Adrenal gland (tissue), 9 donors: ENCODE measurements at regions not wholly inside any gene's neighbourhood (a gene's known extent, or its start where the extent isn't known, plus 50 kb on each side); places are given as distances from the start of the nearest gene placed in this dataset.
"Not testable (repeated sequence)": the region's sequence is repeated elsewhere in the genome, so short reads cannot be mapped to it uniquely, and the experiment has no call there.

Experiments used
- DNase-seq, 7 donors: peaks; one replicate each; pipeline ENCODE4 v3.0.0-alpha.2; 2019 to 2020
- H3K27ac ChIP-seq, 5 donors: fragments of 200-600 bp; sonication (generic) in 4 of 5; 1 replicate in 3 of 5; 2 replicates in 2 of 5; pipeline versions ENCODE4 v1.5.1 to v1.8.0; 2016 to 2020; ENCODE audit warnings: mild to moderate bottlenecking in 1 of 5
- H3K27me3 ChIP-seq: fragments of 200-600 bp; 2 replicates; pipeline ENCODE4 v1.8.0; 2021
- H3K36me3 ChIP-seq, 2 donors: fragments of 200-600 bp; replicated peaks in 1 of 2; 1 replicate in 1 of 2; 2 replicates in 1 of 2; pipeline versions ENCODE4 v1.5.1 to v1.8.0; 2018 to 2022
- H3K4me1 ChIP-seq, 2 donors: fragments of 200-600 bp; replicated peaks in 1 of 2; 1 replicate in 1 of 2; 2 replicates in 1 of 2; pipeline versions ENCODE4 v1.5.1 to v1.8.0; 2018 to 2021
- H3K4me3 ChIP-seq, 4 donors: fragments of 200-600 bp; sonication (generic) in 3 of 4; one replicate each; pipeline ENCODE4 v1.5.1; 2016 to 2018
- H3K9me3 ChIP-seq, 3 donors: fragments of 200-600 bp; sonication (generic) in 1 of 3; replicated peaks in 1 of 3; 1 replicate in 2 of 3; 2 replicates in 1 of 3; pipeline versions ENCODE4 v1.5.1 to v1.8.0; 2016 to 2021
- CTCF ChIP-seq, 6 experiments: fragments of 450-650 bp in 4 of 6; fragments of 200-600 bp in 2 of 6; sonication (generic) in 1 of 6; IDR thresholded peaks; 1 replicate in 5 of 6; 2 replicates in 1 of 6; pipeline versions ENCODE4 v1.5.1 to v1.8.0; 2016 to 2021; ENCODE audit warnings: antibody characterized with exemption in 6 of 6, mild to moderate bottlenecking in 2 of 6, moderate library complexity in 1 of 6
- POLR2A ChIP-seq, 2 donors: fragments of 450-650 bp; IDR thresholded peaks; one replicate each; pipeline ENCODE4 v1.6.1; 2017; ENCODE audit warnings: antibody characterized with exemption in 2 of 2, mild to moderate bottlenecking in 2 of 2, moderate library complexity in 1 of 2
- WGBS, 4 donors: extraction: QIAGEN DNeasy Blood & Tissue Kit in 2 of 4; methylation state at CpG; one replicate each; pipeline versions ENCODE4 v1.1.5 to v1.1.7; 2013 to 2017; 5-methylcytosine and 5-hydroxymethylcytosine counted together
- intact Hi-C, 2 donors: fragments of 100-400 bp; cut with DNase I; formaldehyde crosslinking; loops; one replicate each; pipeline versions ENCODE4 v1.14.1 to v1.15.0; 2022 to 2023
- donor health status: healthy with polysubstance abuse.
- donor health status: Bipolar disorder and iron deficiency.
- donor health status: DM: yes; HTN: yes; CAD: no.
- donor health status: DM: no; HTN: no; CAD: no.
- donor health status: DM: no; HTN: no; CAD: no.

- no peak overlapping the region for H3K4me3 ChIP-seq
- H3K9me3 ChIP-seq: no peaks in the 10 kb centered on the region
- intact Hi-C loops: no loop called here
- no peaks in the 10 kb centered on the region for H3K36me3 ChIP-seq
- WGBS, 4 donors: 86 to 94% (median 91%) methylated on average over 5 of the region's 5 CpGs
- H3K27ac ChIP-seq: no peak overlapping the region
- no peak for TF ChIP-seq CTCF (IDR thresholded peaks at IDR 0.05)
- TF ChIP-seq POLR2A (IDR thresholded peaks at IDR 0.05): no peak
- no peaks in the 10 kb centered on the region for H3K27me3 ChIP-seq
- H3K4me1 ChIP-seq: peaks cover 0 to 15% of the 10 kb centered on the region in 2 donors
- DNase-seq: no peak
Observed at GRCh38 chr6:56816370-56816769, 138.5 kb upstream of the BEND6 start.

GRCh38 chr6:56815436-56815835 is 139.5 kb upstream of the BEND6 start:
- H3K36me3 ChIP-seq: no peaks in the 10 kb centered on the region
- DNase-seq: no peak
- H3K4me1 ChIP-seq: peaks cover 0 to 15% of the 10 kb centered on the region in 2 donors
- intact Hi-C loops: no loop called here
- no peak overlapping the region for H3K4me3 ChIP-seq
- no peak overlapping the region for H3K27ac ChIP-seq
- no peaks in the 10 kb centered on the region for H3K9me3 ChIP-seq
- no peaks in the 10 kb centered on the region for H3K27me3 ChIP-seq
- no peak for TF ChIP-seq CTCF (IDR thresholded peaks at IDR 0.05)
- no peak for TF ChIP-seq POLR2A (IDR thresholded peaks at IDR 0.05)

- WGBS, 4 donors: 78 to 90% (median 82%) methylated on average over 7 of the region's 7 CpGs
- no peak for DNase-seq
- Histone ChIP-seq H3K27ac (no peak overlapping the region), H3K4me3 (no peak overlapping the region), H3K27me3 (no peaks in the 10 kb centered on the region), H3K9me3 (no peaks in the 10 kb centered on the region), H3K36me3 (no peaks in the 10 kb centered on the region), H3K4me1 (peaks cover 0 to 15% of the 10 kb centered on the region in 2 donors)
- intact Hi-C loops: no loop called here
- TF ChIP-seq POLR2A (IDR thresholded peaks at IDR 0.05): no peak
- TF ChIP-seq CTCF (IDR thresholded peaks at IDR 0.05): no peak
Observed at GRCh38 chr6:56814802-56815201, 140.1 kb upstream of the BEND6 start.

GRCh38 chr6:56814308-56814707 is 140.6 kb upstream of the BEND6 start:
- DNase-seq: no peak
- intact Hi-C loops: no loop called here
- no peak for TF ChIP-seq POLR2A (IDR thresholded peaks at IDR 0.05)
- no peak for TF ChIP-seq CTCF (IDR thresholded peaks at IDR 0.05)
- Histone ChIP-seq H3K4me1 (peaks cover 0 to 15% of the 10 kb centered on the region in 2 donors), H3K9me3 (no peaks in the 10 kb centered on the region), H3K36me3 (no peaks in the 10 kb centered on the region), H3K4me3 (no peak overlapping the region), H3K27me3 (no peaks in the 10 kb centered on the region), H3K27ac (no peak overlapping the region)
- WGBS, 4 donors: 41 to 53% (median 53%) methylated on average over 3 of the region's 3 CpGs

GRCh38 chr6:56812851-56813250 is 142.1 kb upstream of the BEND6 start:
- WGBS, 4 donors: 69 to 100% (median 80%) methylated on average over 1 of the region's 3 CpGs
- H3K36me3 ChIP-seq: not testable (repeated sequence)

More at GRCh38 chr6:56812851-56813250, 142.1 kb upstream of the BEND6 start:
- H3K4me3 ChIP-seq, H3K27me3 ChIP-seq, DNase-seq, intact Hi-C loops, H3K9me3 ChIP-seq, H3K27ac ChIP-seq: not testable (repeated sequence)
- H3K4me1 ChIP-seq: peaks cover 0 to 15% of the 10 kb centered on the region in 2 donors
